GM12878 (cell line): ENCODE measurements at regions not wholly inside any gene's neighbourhood (a gene's known extent, or its start where the extent isn't known, plus 50 kb on each side); places are given as distances from the start of the nearest gene placed in this dataset.

Experiments
- ATAC-seq: fragments of 200-7000 bp; cut with Tn5 transposase; 3 replicates; pipeline ENCODE4 v1.9.1; 2020; ENCODE audit warnings: mild to moderate bottlenecking, moderate library complexity
- BruUV-seq: library from RNA; stranded (reverse); fragments of 400-500 nt; replicated peaks from 2 replicates; lab custom pipeline; 2021; lab: Mats Ljungman, UMichigan
- CTCF ChIA-PET: fragments of 300-600 bp; sonication (Branson Sonifier 250); formaldehyde crosslinking; extraction: SDS; loops from one replicate; lab custom pipeline; 2021; ENCODE audit warnings: inconsistent platforms; lab: Yijun Ruan, JAX
- POLR2A ChIA-PET: fragments of 350-600 bp; formaldehyde crosslinking; extraction: SDS; loops from one replicate; lab custom pipeline; 2021; ENCODE audit warnings: inconsistent platforms; lab: Charles Lee
- RAD21 ChIA-PET: fragments of 300-600 bp; sonication (Branson Sonifier 250); formaldehyde crosslinking; loops from one replicate; lab custom pipeline; 2023; ENCODE audit warnings: antibody characterized with exemption; ENCODE audit not compliant: unreplicated experiment; lab: Charles Lee
- SMC1A ChIA-PET: fragments of 300-600 bp; sonication (Branson Sonifier 250); formaldehyde crosslinking; loops from one replicate; lab custom pipeline; 2023; ENCODE audit not compliant: unreplicated experiment, uncharacterized antibody; lab: Charles Lee
- DNase-seq: peaks from one replicate; pipeline ENCODE4 v3.0.0-alpha.2; 2011; ENCODE audit warnings: low read depth, low spot score
- FAIRE-seq: peaks from 3 replicates; lab custom pipeline; 2011; peaks lifted over from hg19 to GRCh38; lab: Jason Lieb, UNC
- H2AFZ ChIP-seq: 2 replicates; pipeline ENCODE4 v1.6.0; 2011; ENCODE audit warnings: low read depth, low read length, control low read depth; ENCODE audit not compliant: control insufficient read depth
- H3K27ac ChIP-seq: 2 replicates; pipeline ENCODE4 v1.5.1; 2011; ENCODE audit warnings: control low read depth; ENCODE audit not compliant: control insufficient read depth, insufficient read depth
- H3K27me3 ChIP-seq, 2 experiments: replicated peaks in 1 of 2; 2 replicates each; pipeline versions ENCODE4 v1.6.0 to v1.6.1; 2011; ENCODE audit warnings: low read length in 1 of 2; ENCODE audit not compliant: control insufficient read depth in 2 of 2, insufficient read depth in 2 of 2
- H3K36me3 ChIP-seq, 2 experiments: 2 replicates each; pipeline ENCODE4 v1.5.1; 2011; ENCODE audit warnings: low read length in 1 of 2; ENCODE audit not compliant: control insufficient read depth in 2 of 2, insufficient read depth in 2 of 2
- H3K4me1 ChIP-seq: 2 replicates; pipeline ENCODE4 v1.6.1; 2011; ENCODE audit warnings: mild to moderate bottlenecking, low read length, moderate library complexity, mixed read lengths; ENCODE audit not compliant: control insufficient read depth, insufficient read depth
- H3K4me2 ChIP-seq: 2 replicates; pipeline ENCODE4 v1.6.0; 2011; ENCODE audit warnings: control low read depth; ENCODE audit not compliant: control insufficient read depth, insufficient read depth
- H3K4me3 ChIP-seq: fragments of 200-600 bp; sonication (generic); 2 replicates; pipeline ENCODE4 v1.5.1; 2016
- H3K79me2 ChIP-seq: 2 replicates; pipeline ENCODE4 v1.6.0; 2011; ENCODE audit warnings: low read length; ENCODE audit not compliant: control insufficient read depth, insufficient read depth
- H3K9ac ChIP-seq: 2 replicates; pipeline ENCODE4 v1.8.0; 2011; ENCODE audit warnings: low read length, control low read depth, mixed read lengths; ENCODE audit not compliant: control insufficient read depth, insufficient read depth
- H3K9me3 ChIP-seq: replicated peaks from 3 replicates; pipeline ENCODE4 v1.5.1; 2011; ENCODE audit warnings: mild to moderate bottlenecking, low read length; ENCODE audit not compliant: control insufficient read depth, insufficient read depth
- H4K20me1 ChIP-seq: 2 replicates; pipeline ENCODE4 v1.6.0; 2011; ENCODE audit not compliant: control insufficient read depth, insufficient read depth
- CBX5 ChIP-seq: sonication (generic); IDR thresholded peaks from 2 replicates; pipeline ENCODE4 v1.6.1; 2016; ENCODE audit warnings: low read depth, moderate library complexity, mild to moderate bottlenecking, inconsistent platforms
- IKZF2 ChIP-seq, 2 experiments: fragments of 450-650 bp; IDR thresholded peaks; 2 replicates each; pipeline ENCODE4 v1.6.1; 2017; ENCODE audit warnings: mild to moderate bottlenecking in 2 of 2, moderate library complexity in 2 of 2
- KAT2A ChIP-seq: conservative IDR thresholded peaks from 2 replicates; pipeline ENCODE4 v1.6.1; 2011; ENCODE audit warnings: low read depth, low read length; ENCODE audit not compliant: control insufficient read depth
- NR2C2 ChIP-seq: IDR thresholded peaks from 2 replicates; pipeline ENCODE4 v1.6.1; 2011; ENCODE audit warnings: borderline replicate concordance, low read depth; ENCODE audit not compliant: control insufficient read depth, insufficient read length
- RUNX3 ChIP-seq: IDR thresholded peaks from 2 replicates; pipeline ENCODE4 v1.6.1; 2012; ENCODE audit warnings: low read length, inconsistent platforms
- TARDBP ChIP-seq: IDR thresholded peaks from 2 replicates; pipeline ENCODE4 v1.6.1; 2016; ENCODE audit warnings: borderline replicate concordance
- TBL1XR1 ChIP-seq: IDR thresholded peaks from 2 replicates; pipeline ENCODE4 v1.6.1; 2012; ENCODE audit warnings: low read depth, low read length, improper control_type of control experiment
- WGBS: methylation state at CpG from one replicate; pipeline ENCODE4 v1.1.6; 2016; ENCODE audit warnings: low lambda C conversion rate; ENCODE audit not compliant: insufficient replicate concordance, insufficient coverage; ENCODE audit errors: missing lambda C conversion rate; 5-methylcytosine and 5-hydroxymethylcytosine counted together
- in situ Hi-C: fragments of 300-500 bp; cut with MboI; formaldehyde crosslinking; loops from 9 replicates; pipeline ENCODE4 v1.14.3; 2018; ENCODE audit warnings: mixed read lengths
- intact Hi-C: fragments of 100-400 bp; cut with micrococcal nuclease; formaldehyde crosslinking; loops from one replicate; pipeline ENCODE4 v1.14.2; 2022; ENCODE audit not compliant: unreplicated experiment

GRCh38 chr10:6350609-6351008, 147.9 kb downstream of the PFKFB3 start:
- H3K9me3 ChIP-seq = peaks cover 3% of the 10 kb centered on the region; the same call in 1 of the 3 replicates
- no peak overlapping the region for H3K27ac ChIP-seq
- TF ChIP-seq RUNX3 (peak; percentile 25; the same call in 1 of the 2 replicates), KAT2A (no peak)
- ChIA-PET SMC1A (interaction anchor here (0.8 to 10.1 kb wide), 12 partner anchors 10 to 150 kb away, joined by 3 to 153 read pairs (median 4); no protein-coding TSS in a partner anchor), POLR2A (interaction anchor here (0.9 to 1.3 kb wide), 3 partner anchors 10 to 148 kb away, joined by 3 read pairs; partner anchors contain the start of gene PFKFB3), RAD21 (interaction anchor here (2.0 to 6.1 kb wide), 4 partner anchors 50 to 148 kb away, joined by 7 to 79 read pairs (median 62); partner anchors contain the start of gene PFKFB3), CTCF (interaction anchor here (0.8 to 2.3 kb wide), 4 partner anchors 8 to 156 kb away, joined by 3 to 9 read pairs (median 4); partner anchors contain the start of gene PFKFB3)
- H4K20me1 ChIP-seq = no peaks in the 10 kb centered on the region
- DNase-seq = no peak
- BruUV-seq = no TSS peak
- intact Hi-C loops (no loop called here), in situ Hi-C loops (no loop called here)
- H3K9ac ChIP-seq = no peak overlapping the region
- H3K4me1 ChIP-seq = peaks cover 26% of the 10 kb centered on the region
- WGBS = 25% methylated on average over 3 of the region's 3 CpGs
- H3K4me3 ChIP-seq = no peak overlapping the region
- no peaks in the 10 kb centered on the region for H3K27me3 ChIP-seq
- no peaks in the 10 kb centered on the region for H3K36me3 ChIP-seq
- H3K4me2 ChIP-seq = no peak overlapping the region
- FAIRE-seq = no peak
- no peak overlapping the region for H2AFZ ChIP-seq
- no peaks in the 10 kb centered on the region for H3K79me2 ChIP-seq
- ATAC-seq = no peak

- peaks cover 4% of the 10 kb centered on the region; the same call in 2 of the 3 replicates for H3K9me3 ChIP-seq
- no peaks in the 10 kb centered on the region for H3K79me2 ChIP-seq
- H3K27ac ChIP-seq = no peak overlapping the region
- H4K20me1 ChIP-seq = no peaks in the 10 kb centered on the region
- H3K27me3 ChIP-seq = no peaks in the 10 kb centered on the region
- ChIA-PET SMC1A (interaction anchor here (0.7 to 10.1 kb wide), 12 partner anchors 13 to 151 kb away, joined by 3 to 153 read pairs (median 4); no protein-coding TSS in a partner anchor), CTCF (interaction anchor here (0.8 to 2.3 kb wide), 4 partner anchors 9 to 149 kb away, joined by 3 to 9 read pairs (median 4); partner anchors contain the start of gene PFKFB3), RAD21 (interaction anchor here (4.8 to 6.1 kb wide), 2 partner anchors 49 to 56 kb away, joined by 52 to 79 read pairs; no protein-coding TSS in a partner anchor), POLR2A (interaction anchor here (1.0 to 1.3 kb wide), 3 partner anchors 9 to 149 kb away, joined by 3 read pairs; partner anchors contain the start of gene PFKFB3)
- ATAC-seq (no peak), DNase-seq (no peak), FAIRE-seq (no peak)
- H3K9ac ChIP-seq = no peak overlapping the region
- H2AFZ ChIP-seq = no peak overlapping the region
- BruUV-seq = no TSS peak
- no peak overlapping the region for H3K4me2 ChIP-seq
- H3K36me3 ChIP-seq = no peaks in the 10 kb centered on the region
- H3K4me3 ChIP-seq = no peak overlapping the region
- in situ Hi-C loops (no loop called here), intact Hi-C loops (no loop called here)
- TF ChIP-seq IKZF2 (IDR thresholded peaks at IDR 0.05) (no peak), NR2C2 (no peak), TBL1XR1 (no peak), TARDBP (no peak), CBX5 (no peak)
- 52% methylated on average over 2 of the region's 2 CpGs for WGBS
- H3K4me1 ChIP-seq = peaks cover 26% of the 10 kb centered on the region
Observed at GRCh38 chr10:6351495-6351894, 148.8 kb downstream of the PFKFB3 start.
